HG03460 (cell line): ENCODE measurements at regions not wholly inside any gene's neighbourhood (a gene's known extent, or its start where the extent isn't known, plus 50 kb on each side); places are given as distances from the start of the nearest gene placed in this dataset.

Source experiments
- ATAC-seq: cut with Tn5 transposase; IDR thresholded peaks from one replicate; pipeline ENCODE4 v1.9.1; 2021; ENCODE audit not compliant: unreplicated experiment

- no peak for ATAC-seq
Observed at GRCh38 chrX:96311366-96311765, 373.3 kb upstream of the DIAPH2 start.

DNA sequence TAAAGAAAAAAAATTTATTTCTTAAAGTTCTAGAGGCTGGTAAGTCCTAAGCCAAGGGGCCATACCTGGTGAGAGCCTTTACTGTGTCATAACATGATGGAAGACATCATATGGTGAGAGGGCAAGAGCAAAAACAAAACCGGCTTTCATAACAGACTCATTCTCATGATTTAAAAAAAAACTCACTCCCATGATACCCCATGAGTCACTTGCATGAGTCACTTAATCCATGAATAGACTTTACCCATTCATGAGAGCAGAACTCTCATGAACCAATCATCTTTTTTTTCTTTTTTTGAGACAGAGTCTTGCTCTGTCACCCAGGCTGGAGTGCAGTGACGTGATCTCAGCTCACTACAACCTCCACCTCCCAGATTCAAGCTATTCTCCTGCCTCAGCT lies 369.7 kb upstream of the DIAPH2 start:
- ATAC-seq: no peak

DNA sequence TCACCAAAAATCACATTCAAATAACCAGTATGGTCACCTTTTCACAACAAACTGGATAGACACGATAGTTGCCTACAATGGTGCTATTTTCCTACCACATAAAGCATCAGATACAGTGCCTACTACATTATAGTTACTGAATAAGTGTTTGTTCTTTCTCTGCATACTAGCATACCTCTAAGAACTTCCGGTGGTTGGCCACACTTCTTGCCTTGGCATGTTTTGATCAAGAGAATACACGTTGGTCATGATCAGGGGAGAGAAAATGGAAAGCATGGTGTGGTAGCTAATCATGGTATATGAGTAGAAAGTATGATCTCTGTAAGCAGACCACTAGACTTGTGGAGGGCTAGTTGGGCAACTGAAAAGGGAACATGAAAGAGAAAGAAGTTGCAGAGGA lies 322.8 kb upstream of the DIAPH2 start:
- no peak for ATAC-seq

GRCh38 chrX:96372313-96373046 lies 312.2 kb upstream of the DIAPH2 start:
- no peak for ATAC-seq

DNA sequence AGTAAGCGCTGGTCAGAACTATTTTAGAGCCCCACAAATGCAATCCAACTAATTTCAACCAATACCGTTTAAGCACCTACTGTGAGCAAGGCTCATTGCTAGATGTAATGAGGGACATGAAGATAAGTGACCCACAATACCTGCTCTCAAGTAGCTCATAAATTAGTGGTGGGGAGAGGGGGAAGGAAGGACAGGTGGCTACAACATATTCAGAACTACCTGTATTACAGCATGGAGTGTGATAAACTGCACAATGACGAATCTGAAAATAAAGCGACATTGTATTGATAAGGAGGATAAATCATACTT lies 311.6 kb upstream of the DIAPH2 start:
- ATAC-seq: no peak

DNA sequence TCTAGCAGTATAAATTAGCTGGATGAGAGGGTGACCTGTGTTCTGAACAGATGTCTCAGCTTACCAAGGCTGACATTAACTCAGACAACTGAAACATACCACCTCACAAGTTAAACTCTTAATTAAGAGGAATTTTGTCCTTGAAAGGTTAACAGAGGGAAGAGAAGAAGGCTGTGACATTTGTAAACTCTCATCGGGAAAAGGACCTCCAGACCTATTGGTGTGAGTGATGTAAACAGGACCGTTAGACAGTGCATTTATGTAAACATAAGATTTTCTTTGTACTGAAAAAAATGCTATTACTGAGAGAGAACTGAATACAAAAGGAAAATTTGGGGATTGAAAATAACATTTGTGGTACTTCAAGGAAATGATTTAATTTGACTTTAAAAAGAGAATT lies 308.4 kb upstream of the DIAPH2 start:
- ATAC-seq: no peak

DNA sequence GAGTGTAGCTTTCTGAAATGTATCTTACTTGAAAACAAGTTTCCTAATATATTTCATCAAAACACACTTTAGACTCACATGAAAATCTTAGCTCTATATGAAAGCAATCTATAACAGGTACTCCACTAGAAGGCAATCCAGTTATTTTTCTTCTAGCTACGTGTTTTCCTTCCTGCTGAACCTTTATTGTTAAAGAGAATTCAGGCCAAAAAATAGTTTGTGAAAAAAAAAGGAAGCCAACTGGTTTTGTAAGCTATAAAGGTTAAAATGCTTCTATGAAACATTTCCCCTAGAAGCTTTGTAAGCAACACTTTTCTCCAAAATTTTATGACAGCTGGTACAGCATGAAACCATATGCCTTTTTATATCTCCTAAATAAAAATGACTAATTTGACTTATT lies 304.7 kb upstream of the DIAPH2 start:
- ATAC-seq: no peak

DNA sequence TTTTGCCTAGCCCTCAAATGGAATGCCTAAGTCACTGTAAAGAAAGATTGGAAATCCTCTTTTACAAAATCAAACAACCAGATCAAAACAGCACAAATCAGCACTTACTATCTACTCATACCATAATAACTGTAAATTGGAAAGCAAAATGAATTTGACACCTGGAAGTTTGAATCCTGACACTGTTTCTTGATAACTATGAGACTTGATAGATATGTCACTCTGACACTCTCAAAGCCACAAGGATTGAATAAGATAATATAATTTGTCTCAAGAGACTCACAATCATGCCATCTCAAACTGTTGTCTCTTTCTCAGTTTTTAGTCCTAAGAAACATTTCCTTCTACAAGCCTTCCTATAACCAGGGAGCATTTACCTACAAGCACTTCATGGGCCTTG lies 302.6 kb upstream of the DIAPH2 start:
- ATAC-seq: no peak

DNA sequence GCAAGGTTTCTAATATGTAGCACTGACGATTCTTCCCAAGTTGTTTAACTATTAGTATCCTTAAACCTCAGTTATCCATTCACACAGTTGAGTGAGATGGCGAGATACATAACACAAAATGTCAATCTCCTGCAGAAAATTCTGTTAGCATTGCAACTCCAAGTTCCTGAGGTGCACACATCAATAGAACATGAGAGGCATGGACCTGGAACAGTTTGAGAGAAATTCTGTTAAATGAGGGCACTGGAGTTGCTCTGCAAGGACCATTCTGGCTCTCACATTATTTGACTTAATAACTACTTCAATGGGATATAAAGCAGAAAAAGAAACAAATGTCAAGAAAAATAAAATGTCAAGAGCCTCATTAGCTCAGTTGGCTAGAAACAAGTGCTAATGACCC lies 301.2 kb upstream of the DIAPH2 start:
- ATAC-seq: no peak

DNA sequence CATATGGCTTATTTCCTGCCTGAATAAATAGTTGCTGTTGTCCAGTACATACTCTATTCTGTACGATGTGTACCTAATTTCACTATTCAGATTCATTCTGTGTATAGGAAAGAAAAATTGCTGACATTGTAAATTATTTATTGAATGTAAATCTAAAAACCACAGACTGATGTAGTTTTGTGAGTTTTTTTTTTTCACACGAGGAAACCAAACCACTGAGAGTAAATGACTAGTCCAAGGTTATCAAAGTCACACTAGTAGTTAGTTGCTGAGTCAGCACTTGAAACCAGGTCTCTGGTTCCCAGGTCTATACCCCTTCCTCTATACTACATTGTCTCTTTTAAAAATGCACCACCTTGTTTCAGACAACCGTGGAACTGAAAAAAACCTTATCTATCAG lies 298.3 kb upstream of the DIAPH2 start:
- no peak for ATAC-seq

DNA sequence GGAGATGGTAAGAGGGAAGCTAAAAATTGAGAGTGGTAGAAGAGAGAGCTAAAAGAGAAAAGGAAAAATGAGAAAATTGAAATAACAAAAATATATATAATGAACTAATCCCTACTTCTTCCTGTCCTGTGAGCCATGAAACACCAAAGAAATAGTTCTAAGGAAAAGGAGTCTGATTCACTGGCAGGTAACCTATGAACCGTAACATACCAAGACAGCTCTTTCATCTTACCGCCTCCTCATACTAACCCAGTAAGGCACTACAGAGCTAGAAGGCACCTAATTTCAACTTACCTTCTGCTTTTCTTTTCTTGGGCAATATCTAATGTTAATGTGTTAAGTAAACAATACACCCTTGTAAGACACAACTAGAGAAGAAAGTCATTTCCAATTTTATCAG lies 297.7 kb upstream of the DIAPH2 start:
- ATAC-seq: no peak

DNA sequence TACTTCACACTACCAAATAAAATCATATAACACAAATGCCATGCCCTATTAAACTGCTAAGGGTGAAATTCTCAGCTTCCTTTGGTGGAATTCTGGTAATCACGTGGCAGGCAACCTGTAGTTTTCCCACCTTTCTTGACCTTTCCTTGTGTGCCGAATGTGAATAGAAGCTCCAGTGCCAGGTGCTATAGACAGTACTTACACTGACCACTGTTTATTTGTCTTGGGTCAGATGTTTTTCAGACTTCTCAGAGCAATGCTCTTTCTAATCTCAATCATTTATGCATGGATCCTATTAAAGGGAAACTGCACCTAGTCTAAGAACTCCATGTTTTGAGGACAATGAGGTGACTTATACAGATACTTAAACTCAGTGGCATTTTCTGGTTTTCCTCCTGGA lies 296.8 kb upstream of the DIAPH2 start:
- no peak for ATAC-seq

GRCh38 chrX:96389281-96390047 lies 295.2 kb upstream of the DIAPH2 start:
- ATAC-seq: no peak

GRCh38 chrX:96394598-96394997 lies 290.0 kb upstream of the DIAPH2 start:
- no peak for ATAC-seq

GRCh38 chrX:96403446-96403845 lies 281.2 kb upstream of the DIAPH2 start:
- ATAC-seq: no peak

DNA sequence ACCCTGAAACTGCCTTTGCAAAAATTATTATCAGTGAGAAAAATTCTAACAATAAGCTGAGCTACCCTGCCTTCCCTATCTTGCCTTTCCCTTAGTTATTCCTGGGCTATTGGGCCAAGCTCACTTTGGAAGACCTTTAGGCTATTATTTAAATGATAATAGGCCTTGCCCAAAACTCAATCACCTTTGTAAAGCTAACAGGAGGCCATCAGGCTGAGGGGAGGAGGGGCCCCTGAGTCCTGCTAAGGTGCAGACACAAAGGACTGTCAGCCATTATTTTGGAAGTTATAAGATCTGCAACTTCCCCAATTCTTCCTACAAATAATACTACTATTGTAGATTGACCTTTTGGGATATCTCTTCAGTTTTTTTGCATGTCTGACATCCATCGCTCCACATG lies 278.8 kb upstream of the DIAPH2 start:
- no peak for ATAC-seq

DNA sequence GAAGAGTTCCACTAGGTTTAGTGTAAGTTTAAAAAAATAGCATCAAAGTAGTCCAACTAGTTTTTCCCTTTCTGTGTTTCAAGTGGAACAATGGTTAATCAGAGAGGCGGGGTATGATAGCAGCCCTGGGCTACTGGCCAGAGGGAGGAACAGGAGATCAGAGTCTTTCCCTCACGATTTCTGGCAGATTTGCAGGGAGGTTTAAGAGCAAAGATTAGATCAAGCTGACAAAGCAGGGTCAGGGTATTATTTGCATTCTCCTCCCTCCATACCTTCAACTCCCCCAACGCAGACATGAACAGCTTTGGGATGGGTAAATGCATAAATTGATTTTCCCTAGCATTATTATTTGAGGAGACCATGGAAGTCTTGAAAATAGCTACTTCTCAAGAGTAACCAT lies 277.6 kb upstream of the DIAPH2 start:
- ATAC-seq: no peak

DNA sequence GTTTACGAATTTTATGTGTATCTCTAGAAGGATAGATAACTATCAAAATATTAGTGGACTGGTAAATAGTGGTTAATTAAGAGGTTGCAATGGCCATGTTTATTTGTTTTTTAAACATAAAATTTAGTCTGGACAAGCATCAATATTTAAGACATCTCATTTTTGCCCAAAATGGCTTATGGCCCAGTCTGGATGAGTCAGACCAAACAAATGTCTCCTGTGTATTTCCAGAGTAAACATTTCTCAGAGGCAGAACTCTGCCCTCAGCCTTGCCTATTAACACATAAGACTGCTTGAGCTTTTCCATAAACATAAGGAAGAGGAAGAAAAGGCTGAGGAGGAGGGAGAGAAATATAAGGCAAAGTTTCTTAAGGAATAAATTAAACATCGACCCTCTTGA lies 277.1 kb upstream of the DIAPH2 start:
- ATAC-seq: no peak

- no peak for ATAC-seq
Observed at GRCh38 chrX:96407981-96408380, 276.7 kb upstream of the DIAPH2 start.

GRCh38 chrX:96410927-96411326 lies 273.7 kb upstream of the DIAPH2 start:
- no peak for ATAC-seq

GRCh38 chrX:96417695-96418094 lies 266.9 kb upstream of the DIAPH2 start:
- no peak for ATAC-seq

DNA sequence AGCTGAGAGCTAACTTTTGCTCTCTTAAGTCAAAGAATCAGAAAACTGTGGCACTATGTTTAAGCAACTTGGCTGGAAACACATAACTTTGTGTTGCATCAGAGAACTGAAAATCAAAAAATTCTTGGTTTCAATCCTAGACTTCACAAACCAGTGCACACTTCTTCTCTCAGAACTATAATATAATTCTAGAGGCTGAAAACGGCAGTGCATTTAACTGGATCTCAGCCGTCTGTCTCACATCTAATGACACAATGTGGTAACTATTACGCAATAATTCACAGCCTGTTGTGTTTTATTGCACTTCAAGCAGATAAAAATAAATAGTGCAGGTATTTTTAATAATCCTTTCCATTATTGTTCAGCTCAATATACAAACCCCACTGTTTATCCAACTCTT lies 260.6 kb upstream of the DIAPH2 start:
- ATAC-seq: no peak

GRCh38 chrX:96425200-96425599 lies 259.4 kb upstream of the DIAPH2 start:
- no peak for ATAC-seq
